ENCODE measurements at regions not wholly inside any gene's neighbourhood (a gene's known extent, or its start where the extent isn't known, plus 50 kb on each side); places are given as distances from the start of the nearest gene placed in this dataset.
A peak's percentile ranks its signal among the peaks of the same experiment; 100 is the strongest.
"Not testable (repeated sequence)": the region's sequence is repeated elsewhere in the genome, so short reads cannot be mapped to it uniquely, and the experiment has no call there.

DNA sequence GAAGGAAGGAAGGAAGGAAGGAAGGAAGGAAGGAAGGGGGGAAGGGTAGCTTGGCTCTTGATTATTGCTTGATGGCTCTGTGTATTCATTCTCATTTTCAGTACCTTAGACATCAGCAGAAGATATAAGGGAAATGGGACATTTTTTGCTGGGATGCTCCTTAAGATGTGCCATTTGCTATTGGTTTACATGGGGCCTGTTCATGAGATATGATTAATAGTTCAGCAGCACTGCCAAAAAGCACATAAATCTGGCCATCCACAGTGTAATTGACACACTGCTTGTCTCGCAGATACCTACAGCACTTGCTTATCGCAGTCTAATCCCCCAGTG is 137.5 kb upstream of the JARID2 start:
- DNase-seq (ENCODE audit: low read depth in 1 of 2, low spot score in 1 of 2) = no peak
- H3K27me3 ChIP-seq (ENCODE audit: insufficient read depth, poor library complexity, severe bottlenecking) = no peaks in the 10 kb centered on the region
- no peak overlapping the region for H3K27ac ChIP-seq (replicated peaks)
- H3K4me3 ChIP-seq (replicated peaks; ENCODE audit: insufficient read depth, low read length) = no peak overlapping the region
- TF ChIP-seq, protein P1, sequence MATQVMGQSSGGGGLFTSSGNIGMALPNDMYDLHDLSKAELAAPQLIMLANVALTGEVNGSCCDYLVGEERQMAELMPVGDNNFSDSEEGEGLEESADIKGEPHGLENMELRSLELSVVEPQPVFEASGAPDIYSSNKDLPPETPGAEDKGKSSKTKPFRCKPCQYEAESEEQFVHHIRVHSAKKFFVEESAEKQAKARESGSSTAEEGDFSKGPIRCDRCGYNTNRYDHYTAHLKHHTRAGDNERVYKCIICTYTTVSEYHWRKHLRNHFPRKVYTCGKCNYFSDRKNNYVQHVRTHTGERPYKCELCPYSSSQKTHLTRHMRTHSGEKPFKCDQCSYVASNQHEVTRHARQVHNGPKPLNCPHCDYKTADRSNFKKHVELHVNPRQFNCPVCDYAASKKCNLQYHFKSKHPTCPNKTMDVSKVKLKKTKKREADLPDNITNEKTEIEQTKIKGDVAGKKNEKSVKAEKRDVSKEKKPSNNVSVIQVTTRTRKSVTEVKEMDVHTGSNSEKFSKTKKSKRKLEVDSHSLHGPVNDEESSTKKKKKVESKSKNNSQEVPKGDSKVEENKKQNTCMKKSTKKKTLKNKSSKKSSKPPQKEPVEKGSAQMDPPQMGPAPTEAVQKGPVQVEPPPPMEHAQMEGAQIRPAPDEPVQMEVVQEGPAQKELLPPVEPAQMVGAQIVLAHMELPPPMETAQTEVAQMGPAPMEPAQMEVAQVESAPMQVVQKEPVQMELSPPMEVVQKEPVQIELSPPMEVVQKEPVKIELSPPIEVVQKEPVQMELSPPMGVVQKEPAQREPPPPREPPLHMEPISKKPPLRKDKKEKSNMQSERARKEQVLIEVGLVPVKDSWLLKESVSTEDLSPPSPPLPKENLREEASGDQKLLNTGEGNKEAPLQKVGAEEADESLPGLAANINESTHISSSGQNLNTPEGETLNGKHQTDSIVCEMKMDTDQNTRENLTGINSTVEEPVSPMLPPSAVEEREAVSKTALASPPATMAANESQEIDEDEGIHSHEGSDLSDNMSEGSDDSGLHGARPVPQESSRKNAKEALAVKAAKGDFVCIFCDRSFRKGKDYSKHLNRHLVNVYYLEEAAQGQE (IDR thresholded peaks at IDR 0.05; ENCODE audit: insufficient replicate concordance, low read depth) = no peak
- TF ChIP-seq POLR2AphosphoS5 (IDR thresholded peaks at IDR 0.05; ENCODE audit: low read depth) (no peak), GABPA (IDR thresholded peaks at IDR 0.05; ENCODE audit: low read depth) (no peak), SPI1 (IDR thresholded peaks at IDR 0.05; ENCODE audit: borderline replicate concordance, low read depth) (no peak)
- TF ChIP-seq, protein P2, sequence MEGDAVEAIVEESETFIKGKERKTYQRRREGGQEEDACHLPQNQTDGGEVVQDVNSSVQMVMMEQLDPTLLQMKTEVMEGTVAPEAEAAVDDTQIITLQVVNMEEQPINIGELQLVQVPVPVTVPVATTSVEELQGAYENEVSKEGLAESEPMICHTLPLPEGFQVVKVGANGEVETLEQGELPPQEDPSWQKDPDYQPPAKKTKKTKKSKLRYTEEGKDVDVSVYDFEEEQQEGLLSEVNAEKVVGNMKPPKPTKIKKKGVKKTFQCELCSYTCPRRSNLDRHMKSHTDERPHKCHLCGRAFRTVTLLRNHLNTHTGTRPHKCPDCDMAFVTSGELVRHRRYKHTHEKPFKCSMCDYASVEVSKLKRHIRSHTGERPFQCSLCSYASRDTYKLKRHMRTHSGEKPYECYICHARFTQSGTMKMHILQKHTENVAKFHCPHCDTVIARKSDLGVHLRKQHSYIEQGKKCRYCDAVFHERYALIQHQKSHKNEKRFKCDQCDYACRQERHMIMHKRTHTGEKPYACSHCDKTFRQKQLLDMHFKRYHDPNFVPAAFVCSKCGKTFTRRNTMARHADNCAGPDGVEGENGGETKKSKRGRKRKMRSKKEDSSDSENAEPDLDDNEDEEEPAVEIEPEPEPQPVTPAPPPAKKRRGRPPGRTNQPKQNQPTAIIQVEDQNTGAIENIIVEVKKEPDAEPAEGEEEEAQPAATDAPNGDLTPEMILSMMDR (IDR thresholded peaks at IDR 0.05; ENCODE audit: insufficient read depth, low read length) = no peak

DNA sequence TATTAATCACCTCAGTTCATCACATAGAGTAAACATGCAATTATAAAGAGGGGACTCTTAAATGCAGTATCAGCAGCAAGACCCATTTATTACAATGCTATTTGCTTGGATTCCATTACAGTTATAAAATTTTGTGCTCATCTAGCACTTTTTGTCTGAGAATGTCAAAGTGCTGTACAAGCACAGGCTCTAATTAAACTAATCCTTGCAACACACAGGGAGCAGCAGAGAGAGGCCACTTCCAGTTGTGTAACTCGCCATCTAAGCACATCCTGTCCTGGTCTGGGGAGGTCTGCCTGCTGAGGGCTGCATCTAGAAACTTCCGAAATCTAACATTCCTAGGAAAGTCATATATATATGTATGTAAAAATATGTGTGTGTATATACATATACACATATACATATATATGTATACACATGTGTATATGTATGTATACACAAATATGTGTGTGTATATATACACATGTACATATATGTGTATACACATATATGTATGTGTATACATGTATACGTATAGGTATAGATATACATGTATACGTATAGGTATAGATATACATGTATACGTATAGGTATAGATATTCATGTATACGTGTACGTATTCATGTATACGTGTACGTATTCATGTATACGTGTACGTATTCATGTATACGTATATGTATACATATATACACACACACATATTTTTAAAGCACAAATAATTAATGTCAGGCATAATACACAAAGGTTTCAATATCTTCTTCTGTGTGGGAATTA is 136.4 kb upstream of the JARID2 start:
- Histone ChIP-seq H3K4me3 (replicated peaks; ENCODE audit: insufficient read depth, low read length) (no peak overlapping the region), H3K27ac (replicated peaks) (no peak overlapping the region), H3K27me3 (ENCODE audit: insufficient read depth, poor library complexity, severe bottlenecking) (no peaks in the 10 kb centered on the region)
- DNase-seq (ENCODE audit: low read depth in 1 of 2, low spot score in 1 of 2) = peak; percentile 43 to 59
- no peak for TF ChIP-seq SPI1 (IDR thresholded peaks at IDR 0.05; ENCODE audit: borderline replicate concordance, low read depth)
- TF ChIP-seq, protein P1 (IDR thresholded peaks at IDR 0.05; ENCODE audit: insufficient replicate concordance, low read depth) = no peak

DNA sequence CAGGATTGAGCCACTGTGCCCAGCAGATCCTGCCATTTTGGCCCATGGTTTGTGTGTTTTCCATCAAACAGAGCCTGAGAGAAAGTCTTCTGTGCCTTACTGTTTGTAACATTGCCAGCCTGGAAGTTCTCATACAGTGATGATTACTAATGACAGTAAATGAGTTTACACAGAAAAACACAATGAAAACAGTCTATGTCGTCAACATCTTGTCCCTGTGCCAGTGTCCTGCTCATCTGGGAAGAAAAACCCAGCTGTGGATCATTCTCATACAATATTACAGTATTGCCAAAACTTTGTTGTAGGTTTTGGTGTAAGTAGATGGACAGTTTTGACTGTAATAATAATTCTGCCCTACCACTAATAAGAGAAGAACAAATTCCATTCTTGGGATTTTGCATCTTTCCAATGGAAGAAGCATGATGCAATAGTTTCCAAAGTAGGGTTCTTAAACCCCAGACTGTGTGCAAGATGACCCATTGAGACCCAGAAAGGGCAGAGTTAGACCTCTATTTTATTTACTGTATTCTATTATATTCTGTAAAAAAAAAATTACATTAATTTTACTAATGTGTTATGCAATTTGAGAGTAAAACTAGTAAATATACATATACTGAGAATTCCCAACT is 135.0 kb upstream of the JARID2 start:
- no peak overlapping the region for H3K4me3 ChIP-seq (replicated peaks; ENCODE audit: insufficient read depth, low read length)
- no peaks in the 10 kb centered on the region for H3K27me3 ChIP-seq (ENCODE audit: insufficient read depth, poor library complexity, severe bottlenecking)
- no peak for DNase-seq (ENCODE audit: low read depth in 1 of 2, low spot score in 1 of 2)
- H3K27ac ChIP-seq (replicated peaks) = no peak overlapping the region
- TF ChIP-seq, protein P1 (IDR thresholded peaks at IDR 0.05; ENCODE audit: insufficient replicate concordance, low read depth) = no peak
- no peak for TF ChIP-seq SPI1 (IDR thresholded peaks at IDR 0.05; ENCODE audit: borderline replicate concordance, low read depth)
- TF ChIP-seq, protein P2 (IDR thresholded peaks at IDR 0.05; ENCODE audit: insufficient read depth, low read length) = no peak

DNA sequence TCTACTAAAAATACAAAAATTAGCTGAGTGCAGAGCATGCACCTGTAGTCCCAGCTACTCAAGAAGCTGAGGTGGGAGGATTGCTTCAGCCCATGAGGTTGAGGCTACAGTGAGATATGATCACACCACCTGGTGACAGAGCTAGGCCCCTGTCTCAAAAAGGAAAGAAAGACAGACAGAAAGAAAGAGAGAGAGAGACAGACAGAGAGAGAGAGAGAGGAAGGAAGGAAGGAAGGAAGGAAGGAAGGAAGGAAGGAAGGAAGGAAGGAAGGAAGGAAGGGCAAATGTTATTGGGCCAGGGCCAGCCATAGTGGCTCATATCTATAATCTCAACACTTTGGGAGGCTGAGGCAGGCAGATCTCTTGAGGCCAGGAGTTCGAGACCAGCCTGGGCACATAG is 134.3 kb upstream of the JARID2 start:
- H3K27ac ChIP-seq (replicated peaks); H3K4me3 ChIP-seq (replicated peaks; ENCODE audit: insufficient read depth, low read length); DNase-seq (ENCODE audit: low read depth in 1 of 2, low spot score in 1 of 2); H3K27me3 ChIP-seq (ENCODE audit: insufficient read depth, poor library complexity, severe bottlenecking): not testable (repeated sequence)

All from HL-60 (cell line).